GM12878 (cell line): ENCODE measurements at regions not wholly inside any gene's neighbourhood (a gene's known extent, or its start where the extent isn't known, plus 50 kb on each side); places are given as distances from the start of the nearest gene placed in this dataset.

Experiments used
- ATAC-seq: fragments of 200-7000 bp; cut with Tn5 transposase; 3 replicates; pipeline ENCODE4 v1.9.1; 2020; ENCODE audit warnings: mild to moderate bottlenecking, moderate library complexity
- BruUV-seq: library from RNA; stranded (reverse); fragments of 400-500 nt; replicated peaks from 2 replicates; lab custom pipeline; 2021; lab: Mats Ljungman, UMichigan
- CTCF ChIA-PET: fragments of 300-600 bp; sonication (Branson Sonifier 250); formaldehyde crosslinking; extraction: SDS; loops from one replicate; lab custom pipeline; 2021; ENCODE audit warnings: inconsistent platforms; lab: Yijun Ruan, JAX
- POLR2A ChIA-PET: fragments of 350-600 bp; formaldehyde crosslinking; extraction: SDS; loops from one replicate; lab custom pipeline; 2021; ENCODE audit warnings: inconsistent platforms; lab: Charles Lee
- RAD21 ChIA-PET: fragments of 300-600 bp; sonication (Branson Sonifier 250); formaldehyde crosslinking; loops from one replicate; lab custom pipeline; 2023; ENCODE audit warnings: antibody characterized with exemption; ENCODE audit not compliant: unreplicated experiment; lab: Charles Lee
- SMC1A ChIA-PET: fragments of 300-600 bp; sonication (Branson Sonifier 250); formaldehyde crosslinking; loops from one replicate; lab custom pipeline; 2023; ENCODE audit not compliant: unreplicated experiment, uncharacterized antibody; lab: Charles Lee
- DNase-seq: peaks from one replicate; pipeline ENCODE4 v3.0.0-alpha.2; 2011; ENCODE audit warnings: low read depth, low spot score
- FAIRE-seq: peaks from 3 replicates; lab custom pipeline; 2011; peaks lifted over from hg19 to GRCh38; lab: Jason Lieb, UNC
- H2AFZ ChIP-seq: 2 replicates; pipeline ENCODE4 v1.6.0; 2011; ENCODE audit warnings: low read depth, low read length, control low read depth; ENCODE audit not compliant: control insufficient read depth
- H3K27ac ChIP-seq: 2 replicates; pipeline ENCODE4 v1.5.1; 2011; ENCODE audit warnings: control low read depth; ENCODE audit not compliant: control insufficient read depth, insufficient read depth
- H3K27me3 ChIP-seq, 2 experiments: replicated peaks in 1 of 2; 2 replicates each; pipeline versions ENCODE4 v1.6.0 to v1.6.1; 2011; ENCODE audit warnings: low read length in 1 of 2; ENCODE audit not compliant: control insufficient read depth in 2 of 2, insufficient read depth in 2 of 2
- H3K36me3 ChIP-seq, 2 experiments: 2 replicates each; pipeline ENCODE4 v1.5.1; 2011; ENCODE audit warnings: low read length in 1 of 2; ENCODE audit not compliant: control insufficient read depth in 2 of 2, insufficient read depth in 2 of 2
- H3K4me1 ChIP-seq: 2 replicates; pipeline ENCODE4 v1.6.1; 2011; ENCODE audit warnings: mild to moderate bottlenecking, low read length, moderate library complexity, mixed read lengths; ENCODE audit not compliant: control insufficient read depth, insufficient read depth
- H3K4me2 ChIP-seq: 2 replicates; pipeline ENCODE4 v1.6.0; 2011; ENCODE audit warnings: control low read depth; ENCODE audit not compliant: control insufficient read depth, insufficient read depth
- H3K4me3 ChIP-seq: fragments of 200-600 bp; sonication (generic); 2 replicates; pipeline ENCODE4 v1.5.1; 2016
- H3K79me2 ChIP-seq: 2 replicates; pipeline ENCODE4 v1.6.0; 2011; ENCODE audit warnings: low read length; ENCODE audit not compliant: control insufficient read depth, insufficient read depth
- H3K9ac ChIP-seq: 2 replicates; pipeline ENCODE4 v1.8.0; 2011; ENCODE audit warnings: low read length, control low read depth, mixed read lengths; ENCODE audit not compliant: control insufficient read depth, insufficient read depth
- H3K9me3 ChIP-seq: replicated peaks from 3 replicates; pipeline ENCODE4 v1.5.1; 2011; ENCODE audit warnings: mild to moderate bottlenecking, low read length; ENCODE audit not compliant: control insufficient read depth, insufficient read depth
- H4K20me1 ChIP-seq: 2 replicates; pipeline ENCODE4 v1.6.0; 2011; ENCODE audit not compliant: control insufficient read depth, insufficient read depth
- CREB1 ChIP-seq: IDR thresholded peaks from 2 replicates; pipeline ENCODE4 v1.6.1; 2012; ENCODE audit warnings: low read depth, mild to moderate bottlenecking, inconsistent platforms
- CREM ChIP-seq: IDR thresholded peaks from 2 replicates; pipeline ENCODE4 v1.6.1; 2014; ENCODE audit warnings: antibody characterized with exemption, low read depth
- E2F4 ChIP-seq: IDR thresholded peaks from 2 replicates; pipeline ENCODE4 v1.6.1; 2012; ENCODE audit warnings: low read depth, low read length, improper control_type of control experiment
- E2F8 ChIP-seq: fragments of 450-650 bp; IDR thresholded peaks from 2 replicates; pipeline ENCODE4 v1.6.1; 2018; ENCODE audit warnings: mild to moderate bottlenecking, low read depth, moderate library complexity; ENCODE audit not compliant: partially characterized antibody
- ETV6 ChIP-seq, 2 experiments: fragments of 450-650 bp in 1 of 2; IDR thresholded peaks in 1 of 2; conservative IDR thresholded peaks in 1 of 2; 2 replicates each; pipeline ENCODE4 v1.6.1; 2014; ENCODE audit warnings: antibody characterized with exemption in 1 of 2, borderline replicate concordance in 1 of 2, low read depth in 1 of 2, mild to moderate bottlenecking in 1 of 2, moderate library complexity in 1 of 2
- HCFC1 ChIP-seq: fragments of 150-350 bp; IDR thresholded peaks from 2 replicates; pipeline ENCODE4 v1.6.1; 2014; ENCODE audit warnings: low read length
- NBN ChIP-seq: fragments of 450-650 bp; IDR thresholded peaks from 2 replicates; pipeline ENCODE4 v1.6.1; 2016
- ZNF687 ChIP-seq: fragments of 450-650 bp; IDR thresholded peaks from 2 replicates; pipeline ENCODE4 v1.6.1; 2017; ENCODE audit warnings: mild to moderate bottlenecking, moderate library complexity
- WGBS: methylation state at CpG from one replicate; pipeline ENCODE4 v1.1.6; 2016; ENCODE audit warnings: low lambda C conversion rate; ENCODE audit not compliant: insufficient replicate concordance, insufficient coverage; ENCODE audit errors: missing lambda C conversion rate; 5-methylcytosine and 5-hydroxymethylcytosine counted together
- in situ Hi-C: fragments of 300-500 bp; cut with MboI; formaldehyde crosslinking; loops from 9 replicates; pipeline ENCODE4 v1.14.3; 2018; ENCODE audit warnings: mixed read lengths
- intact Hi-C: fragments of 100-400 bp; cut with micrococcal nuclease; formaldehyde crosslinking; loops from one replicate; pipeline ENCODE4 v1.14.2; 2022; ENCODE audit not compliant: unreplicated experiment

- no peaks in the 10 kb centered on the region for H3K27me3 ChIP-seq
- H4K20me1 ChIP-seq, result no peaks in the 10 kb centered on the region
- H3K36me3 ChIP-seq, result no peaks in the 10 kb centered on the region
- no TSS peak for BruUV-seq
- TF ChIP-seq CREM (no peak), ZNF687 (no peak), ETV6 (conservative IDR thresholded peaks at IDR 0.05 in 1 of 2, IDR thresholded peaks at IDR 0.05 in 1 of 2; ENCODE audit: borderline replicate concordance in 1 of 2, low read depth in 1 of 2) (no peak), NBN (no peak), CREB1 (no peak), E2F8 (no peak), E2F4 (no peak), HCFC1 (no peak)
- intact Hi-C loops, result no loop called here
- ChIA-PET SMC1A (no interaction called here), CTCF (no interaction called here), POLR2A (no interaction called here), RAD21 (no interaction called here)
- no peaks in the 10 kb centered on the region for H3K79me2 ChIP-seq
- no peak overlapping the region for H3K27ac ChIP-seq
- H3K9ac ChIP-seq, result no peak overlapping the region
- ATAC-seq, result no peak
- in situ Hi-C loops, result no loop called here
- no peaks in the 10 kb centered on the region for H3K4me1 ChIP-seq
- H2AFZ ChIP-seq, result no peak overlapping the region
- H3K4me2 ChIP-seq, result no peak overlapping the region
- FAIRE-seq, result no peak
- DNase-seq, result no peak
- H3K9me3 ChIP-seq, result no peaks in the 10 kb centered on the region
- 47% methylated on average over 6 of the region's 6 CpGs for WGBS
- H3K4me3 ChIP-seq, result no peak overlapping the region
Measured at GRCh38 chr1:95627244-95627643, 393.2 kb downstream of the RWDD3 start.
